ENCODE measurements at regions not wholly inside any gene's neighbourhood (a gene's known extent, or its start where the extent isn't known, plus 50 kb on each side); places are given as distances from the start of the nearest gene placed in this dataset.

DNA sequence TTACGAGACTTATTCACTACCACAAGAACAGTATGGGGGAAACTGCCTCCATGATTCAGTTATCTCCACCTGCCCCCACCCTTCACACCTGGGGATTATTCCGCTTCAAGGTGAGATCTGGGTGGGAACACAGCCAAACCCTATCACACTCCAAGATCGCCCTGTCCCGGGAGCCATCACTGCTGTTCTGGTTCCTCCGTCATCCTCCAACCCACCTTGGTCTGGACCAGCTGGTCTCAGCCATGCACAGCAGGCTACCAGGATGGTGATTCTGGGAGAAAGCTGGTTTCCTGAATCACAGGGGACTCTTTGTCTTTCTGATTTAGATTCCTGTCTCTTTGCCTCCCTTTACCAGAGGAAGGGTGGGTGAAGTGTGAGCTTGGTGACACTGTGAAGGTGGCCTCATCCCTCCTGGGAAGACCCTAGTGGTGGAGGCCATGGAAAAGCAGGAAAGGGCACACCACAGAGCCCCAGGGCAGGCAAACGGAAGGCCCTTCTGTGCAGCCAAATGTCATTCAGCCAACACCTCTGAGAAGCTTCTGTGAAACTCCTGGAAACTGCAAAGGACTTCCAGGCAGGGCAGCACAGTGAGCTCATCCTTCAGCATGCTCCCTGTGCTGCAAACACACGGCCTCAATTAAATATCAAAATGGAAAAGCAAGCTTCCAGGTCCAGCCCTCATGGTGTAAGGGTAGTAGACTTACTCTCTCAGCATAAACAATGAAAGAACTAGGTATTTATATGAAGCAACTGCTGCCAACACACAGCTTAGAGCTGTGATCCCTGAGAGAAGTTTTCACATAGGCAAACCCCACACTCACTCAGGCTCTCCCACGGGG lies 169.8 kb downstream of the ANKRD60 start:
- no peak for DNase-seq

DNA sequence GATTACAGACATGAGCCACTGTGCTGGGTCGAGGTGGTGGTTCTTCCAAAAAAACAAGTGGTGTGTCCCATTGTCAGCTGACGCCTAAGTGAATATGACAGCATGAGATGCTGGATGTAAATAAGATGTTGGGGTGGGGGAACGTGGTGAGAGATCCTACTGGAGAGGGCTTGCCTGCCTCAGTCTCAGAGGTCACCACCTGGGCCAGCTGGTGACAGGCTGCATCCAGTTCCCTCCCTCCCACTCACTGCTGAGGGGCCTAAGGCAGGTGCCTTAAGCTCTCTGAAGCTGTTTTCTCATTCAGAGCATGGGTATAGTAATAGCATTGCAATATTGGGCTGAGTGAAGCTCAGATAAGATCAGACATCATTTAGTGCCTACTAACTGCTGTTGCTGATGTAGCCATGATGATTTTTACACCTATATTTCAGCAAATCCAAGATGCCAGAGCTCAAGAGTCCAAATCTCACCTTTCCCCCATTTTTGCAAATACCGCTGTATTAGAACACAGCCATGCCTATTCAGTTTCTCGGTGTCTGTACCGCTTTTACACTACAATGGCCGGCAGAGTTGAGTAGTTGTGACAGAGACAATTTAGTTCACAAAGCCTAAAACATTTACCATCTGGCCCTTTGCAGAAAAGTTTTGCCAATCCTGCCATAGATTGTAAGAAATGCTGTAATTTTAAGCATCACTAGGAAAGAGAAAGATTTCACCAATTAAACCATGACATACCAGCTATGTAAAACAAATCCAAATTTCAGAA lies 171.3 kb downstream of the ANKRD60 start:
- no peak for DNase-seq

DNA sequence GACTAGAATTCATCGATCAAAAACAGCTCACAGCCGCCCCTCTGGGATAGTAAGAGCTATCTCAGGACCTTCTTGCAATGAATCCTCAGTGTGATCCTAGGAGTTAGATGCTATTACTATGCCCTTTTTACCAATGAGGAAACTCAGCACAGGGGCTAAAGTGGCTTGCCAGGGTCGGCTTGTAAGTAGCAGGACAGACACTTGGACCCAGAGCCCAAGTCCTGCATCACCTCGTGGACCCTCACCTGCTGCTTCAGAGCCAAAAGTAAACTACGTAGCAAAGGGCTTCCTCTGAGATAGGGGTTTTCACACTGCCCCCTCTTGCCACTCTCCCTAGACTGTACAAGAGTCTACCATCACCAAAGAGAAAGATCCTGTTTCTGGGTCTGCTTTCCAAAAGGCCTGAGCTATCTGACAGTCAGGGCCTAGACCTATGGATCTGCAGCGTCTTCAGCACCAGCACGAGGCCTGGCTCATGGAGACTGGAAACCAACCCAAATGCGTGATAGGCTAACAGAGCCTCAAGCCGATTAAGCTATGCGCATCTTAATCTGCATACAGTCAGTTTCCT lies 172.3 kb downstream of the ANKRD60 start:
- DNase-seq: no peak

DNA sequence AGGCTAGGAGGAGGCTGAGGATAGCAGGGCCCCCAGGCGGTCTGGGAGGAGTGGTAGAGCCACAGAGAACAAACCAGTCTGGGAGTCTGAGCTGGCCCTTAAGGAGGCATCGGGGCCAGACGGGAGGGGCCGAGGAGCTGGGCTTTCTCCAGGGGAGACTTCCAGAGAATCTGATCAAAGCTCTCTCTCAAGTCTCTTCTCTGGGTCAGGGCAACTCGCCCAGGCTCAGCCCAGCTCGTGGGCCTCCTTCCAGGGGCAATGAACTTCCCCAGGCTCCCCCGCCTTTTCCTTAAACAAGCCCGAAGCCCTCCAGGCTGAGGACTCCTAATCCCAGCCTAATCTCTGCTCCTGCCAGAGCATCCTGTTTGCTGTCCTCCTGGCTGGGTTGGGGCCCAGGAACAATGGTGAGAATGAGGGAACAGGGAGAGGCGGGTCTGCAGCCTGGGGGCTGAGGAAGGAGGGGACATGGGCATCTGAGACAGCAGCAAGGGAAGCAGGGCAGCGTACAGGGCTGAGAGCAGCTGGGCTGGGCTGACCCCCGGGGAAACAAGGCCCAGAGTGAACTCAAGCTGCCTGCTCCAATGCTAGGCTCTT lies 173.6 kb downstream of the ANKRD60 start:
- DNase-seq: no peak

DNA sequence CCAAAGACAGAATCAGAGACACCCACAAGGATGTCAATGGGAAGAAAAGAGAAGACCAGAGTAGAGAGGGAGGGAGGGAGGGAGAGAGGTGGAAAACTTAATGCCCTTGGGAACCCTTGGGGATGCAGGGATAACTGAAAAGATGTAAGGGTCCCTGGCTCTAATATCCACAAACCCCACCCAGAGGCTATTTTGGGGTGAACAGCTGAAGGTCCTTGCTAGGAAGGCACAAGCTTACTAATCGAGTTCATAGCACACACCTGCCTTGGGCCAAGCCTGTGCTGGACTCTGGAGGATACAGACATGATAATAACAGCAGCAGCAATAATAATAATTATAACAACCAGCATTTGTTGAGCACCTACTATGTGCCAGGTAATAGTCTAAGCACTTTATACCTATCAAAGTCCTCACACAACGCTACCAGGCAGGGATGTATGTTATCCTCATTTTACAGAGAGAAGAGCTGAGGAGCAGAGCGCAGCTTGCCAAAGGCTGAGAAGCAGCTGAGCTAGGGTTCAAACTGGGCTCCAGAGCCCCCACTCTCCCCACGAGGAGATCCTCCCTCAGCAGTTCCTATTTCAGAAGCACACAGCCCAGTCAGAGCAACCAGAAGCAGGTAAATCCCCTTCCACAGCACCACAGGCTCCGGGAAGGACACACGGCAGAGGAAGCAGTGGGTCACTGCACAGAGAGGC lies 174.2 kb downstream of the ANKRD60 start:
- DNase-seq: no peak

DNA sequence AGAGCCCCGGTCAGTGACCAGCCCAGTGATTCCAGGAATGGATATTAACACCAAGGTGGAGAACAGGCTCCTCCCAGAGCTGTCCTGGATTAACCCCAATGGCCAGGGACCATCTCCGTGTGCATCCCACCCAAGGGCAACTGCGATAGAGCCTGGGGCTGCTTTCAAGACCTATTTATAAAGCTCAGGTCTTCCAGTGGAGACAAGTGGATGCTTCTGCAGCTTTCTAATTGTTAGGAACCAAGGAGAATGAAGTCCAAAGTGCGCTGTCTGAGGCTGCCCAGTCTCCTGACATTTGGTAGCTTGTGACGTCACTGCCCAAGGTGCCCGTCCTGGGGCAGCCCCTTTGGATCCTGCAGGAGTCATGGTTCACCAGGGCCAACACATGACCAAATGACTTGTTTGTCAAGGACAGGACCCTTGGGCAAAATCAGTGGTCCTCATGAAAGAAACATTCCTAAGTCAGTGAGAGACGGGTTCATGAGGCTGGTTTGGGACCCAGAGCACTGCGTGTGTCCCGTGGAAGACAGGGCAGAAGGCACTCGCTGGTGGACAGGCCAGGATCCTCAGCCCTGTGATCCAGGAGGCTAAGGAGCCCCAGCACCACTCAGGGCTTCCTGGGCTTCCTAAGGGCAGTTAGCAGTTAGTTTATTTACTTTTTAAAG lies 174.9 kb downstream of the ANKRD60 start:
- no peak for DNase-seq

DNA sequence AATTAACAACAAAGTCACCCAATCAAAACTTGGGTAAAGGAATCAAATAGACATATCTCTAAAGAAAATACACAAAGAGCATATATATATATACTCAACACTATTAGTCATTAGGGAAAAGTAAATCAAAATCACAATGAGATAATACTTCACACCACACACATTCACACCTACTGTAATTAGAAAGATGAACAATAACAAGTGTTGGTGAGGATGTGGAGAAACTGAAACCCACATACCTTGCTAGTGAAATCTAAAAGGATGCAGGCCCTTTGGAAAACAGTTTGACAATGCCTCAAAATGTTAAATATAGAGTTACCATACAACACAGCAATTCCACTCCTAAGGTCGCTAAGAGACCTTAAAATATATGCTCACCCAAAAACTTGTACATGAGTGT lies 177.1 kb downstream of the ANKRD60 start:
- no peak for DNase-seq

DNA sequence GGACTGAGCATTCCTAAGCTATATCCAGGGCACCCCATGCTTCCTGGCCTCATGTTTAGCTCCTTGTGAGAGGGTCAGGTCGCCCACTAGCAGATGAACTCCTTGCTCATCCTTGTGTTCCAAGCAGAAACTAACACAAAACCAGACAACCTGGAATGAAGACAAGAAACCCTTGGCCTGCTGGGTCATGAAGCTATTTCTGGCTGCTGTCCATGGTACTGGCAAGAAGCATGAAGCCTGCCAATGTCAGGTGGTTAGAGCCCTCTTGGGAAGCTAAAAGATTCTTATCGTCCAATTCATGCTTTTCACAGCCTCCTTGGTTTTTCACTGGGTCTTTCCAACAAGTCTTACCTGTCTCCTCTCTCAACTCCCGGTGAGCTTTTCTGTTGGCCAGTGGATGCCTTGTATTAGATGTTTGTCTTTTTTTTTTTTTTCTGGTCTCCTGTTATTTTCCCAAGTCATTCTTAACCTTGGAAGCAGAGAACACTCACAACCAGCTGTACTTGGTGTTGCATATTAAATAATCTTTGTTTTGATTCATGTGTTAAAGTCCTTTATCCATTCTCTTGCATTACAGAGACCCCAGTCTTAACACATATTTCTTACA lies 180.3 kb downstream of the ANKRD60 start:
- no peak for DNase-seq

DNA sequence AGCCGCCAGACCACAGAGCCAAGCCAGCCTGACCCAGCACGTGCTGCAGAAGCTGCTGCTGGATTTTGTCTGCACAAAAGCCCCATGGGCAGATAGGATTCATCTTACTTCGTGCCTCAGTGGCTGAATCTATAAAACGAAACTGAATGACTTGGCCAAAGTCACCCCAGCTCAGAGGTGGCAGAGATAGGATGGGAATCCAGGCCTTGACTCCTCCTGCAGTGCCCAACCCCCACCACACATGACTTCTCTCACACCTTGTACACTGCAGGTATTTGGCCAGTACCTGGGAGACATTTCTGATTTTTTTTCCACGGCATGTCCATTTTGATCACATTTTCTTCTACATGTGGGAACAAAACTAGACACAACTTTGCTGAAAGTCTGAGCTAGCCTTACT lies 182.1 kb downstream of the ANKRD60 start:
- no peak for DNase-seq

DNA sequence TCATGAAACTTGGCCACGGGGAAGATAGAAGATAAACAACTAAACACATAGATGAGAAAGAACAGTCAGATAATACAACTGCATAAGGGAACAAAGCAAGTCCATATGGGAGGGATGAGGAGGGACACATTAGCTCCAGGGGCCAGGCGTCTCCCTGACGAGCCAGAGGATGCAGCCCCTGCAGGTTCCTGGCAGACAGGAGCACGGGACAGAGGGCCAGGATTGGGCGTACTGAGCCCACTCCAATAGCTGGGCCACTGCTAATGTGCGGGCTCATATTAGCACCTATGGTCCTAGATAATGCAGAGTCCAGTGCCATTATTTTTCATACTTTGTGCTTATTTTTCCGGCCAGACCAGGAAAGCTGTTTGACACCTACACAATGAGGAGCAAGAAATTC lies 182.9 kb downstream of the ANKRD60 start:
- no peak for DNase-seq

DNA sequence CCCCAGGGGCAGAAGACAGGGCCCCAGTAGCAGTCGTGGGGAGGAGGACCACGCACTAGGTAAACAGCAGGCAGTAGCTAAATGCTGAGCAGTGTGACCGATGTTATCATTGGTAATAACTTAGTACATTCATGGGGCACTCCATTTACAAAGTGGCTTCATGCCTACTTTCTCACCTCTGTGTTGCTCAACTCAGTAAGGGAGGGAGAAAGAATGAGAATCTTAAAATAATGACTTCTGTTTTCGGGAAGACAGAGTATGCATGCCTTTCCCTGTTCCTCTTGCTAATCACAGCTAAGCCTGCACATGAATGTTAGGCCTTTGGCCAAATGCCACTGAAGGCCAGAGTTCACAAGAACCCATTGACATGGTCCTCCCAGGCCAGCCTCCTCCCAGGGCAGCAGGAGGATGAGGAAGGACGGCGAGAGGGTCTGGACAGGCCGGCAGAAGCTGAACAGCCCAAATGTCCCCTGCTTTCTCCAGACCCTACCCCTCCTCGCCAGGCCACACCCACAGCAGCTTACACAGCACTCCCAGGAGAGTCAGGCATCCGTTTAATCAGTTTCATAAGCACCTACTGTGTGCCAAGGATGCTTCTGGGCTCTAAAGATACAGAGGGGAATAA lies 183.4 kb downstream of the ANKRD60 start:
- no peak for DNase-seq

DNA sequence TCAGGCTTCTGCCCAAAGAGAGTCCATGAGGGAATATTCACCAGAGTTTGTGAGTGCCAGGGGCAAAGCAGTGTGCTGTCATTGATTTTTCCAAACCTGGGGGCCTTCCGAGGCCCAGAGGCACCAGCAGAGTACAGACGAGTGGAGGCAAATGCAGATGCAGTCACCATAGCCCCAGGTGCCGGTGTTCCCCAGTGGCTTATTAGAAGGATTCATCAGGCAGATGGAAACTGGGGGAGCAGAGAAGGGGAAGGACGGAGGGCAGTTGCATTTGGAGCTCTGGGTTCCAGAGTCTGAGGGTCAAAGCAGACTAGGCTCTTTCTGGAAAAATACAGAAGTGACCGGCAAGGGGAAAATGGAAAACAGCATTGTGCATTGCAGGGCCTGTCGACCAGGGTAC lies 184.2 kb downstream of the ANKRD60 start:
- DNase-seq: no peak

DNA sequence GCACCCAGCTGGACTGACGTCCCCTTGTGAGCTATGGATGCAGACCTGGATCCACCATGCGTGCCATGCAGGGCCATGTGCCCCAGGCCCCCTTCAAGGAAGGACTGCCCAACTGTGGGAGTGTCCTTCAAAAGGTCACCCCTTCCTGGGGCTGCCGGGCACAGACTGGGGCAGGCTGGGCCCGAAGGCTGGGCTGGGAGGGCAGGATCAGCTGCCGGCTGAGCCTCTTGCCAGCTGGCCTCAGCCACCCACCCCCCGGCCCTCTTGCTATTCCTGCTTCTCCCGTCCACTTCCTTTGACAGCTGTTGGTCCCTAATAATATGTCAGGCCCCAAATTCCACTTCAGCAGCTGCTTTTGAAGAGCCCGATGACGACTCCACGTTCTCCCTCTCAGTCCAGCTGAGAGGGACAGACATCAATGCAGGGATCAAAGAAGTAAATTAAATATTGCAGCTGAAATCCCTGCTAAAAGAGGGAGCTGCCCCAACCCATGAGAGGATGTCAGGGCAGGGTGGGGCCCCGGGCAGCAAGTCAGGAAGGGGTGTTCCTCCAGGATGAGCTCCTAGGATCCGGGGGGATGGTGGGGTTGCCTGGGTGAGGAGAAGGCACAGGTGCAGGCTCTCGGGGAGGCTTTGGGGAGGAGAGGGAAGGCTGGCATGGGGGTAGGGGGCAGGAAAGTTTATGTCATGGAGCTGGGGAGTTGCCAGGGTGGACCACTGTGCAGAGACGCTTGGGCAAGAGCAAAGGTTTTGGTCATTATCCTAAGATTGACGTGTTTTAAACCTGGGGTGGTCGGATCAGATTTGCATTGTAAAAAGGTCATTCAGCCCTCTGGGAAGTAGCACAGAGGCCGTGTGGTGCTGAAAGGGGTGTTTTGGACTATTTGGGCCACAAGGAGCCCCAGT lies 185.0 kb downstream of the ANKRD60 start:
- DNase-seq: no peak

DNA sequence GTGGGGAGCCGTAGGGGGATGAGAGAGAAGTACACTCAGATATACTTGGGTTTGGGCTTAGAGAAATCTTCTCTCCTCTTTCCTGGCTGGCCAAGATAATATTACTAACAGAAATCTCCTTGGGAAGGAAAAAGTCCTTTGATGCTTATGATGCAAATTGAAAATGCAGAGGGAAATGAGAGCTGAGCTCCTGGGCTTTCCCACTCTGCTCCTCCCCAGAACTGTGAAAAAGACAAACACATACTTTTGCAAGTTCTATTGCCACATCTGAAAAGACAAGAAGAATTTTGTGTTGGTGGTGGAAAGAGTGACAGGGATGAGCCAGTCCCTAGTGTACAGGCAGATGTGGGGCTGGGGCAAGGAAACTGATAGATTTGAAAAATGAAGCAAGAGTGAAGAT lies 185.9 kb downstream of the ANKRD60 start:
- no peak for DNase-seq

DNA sequence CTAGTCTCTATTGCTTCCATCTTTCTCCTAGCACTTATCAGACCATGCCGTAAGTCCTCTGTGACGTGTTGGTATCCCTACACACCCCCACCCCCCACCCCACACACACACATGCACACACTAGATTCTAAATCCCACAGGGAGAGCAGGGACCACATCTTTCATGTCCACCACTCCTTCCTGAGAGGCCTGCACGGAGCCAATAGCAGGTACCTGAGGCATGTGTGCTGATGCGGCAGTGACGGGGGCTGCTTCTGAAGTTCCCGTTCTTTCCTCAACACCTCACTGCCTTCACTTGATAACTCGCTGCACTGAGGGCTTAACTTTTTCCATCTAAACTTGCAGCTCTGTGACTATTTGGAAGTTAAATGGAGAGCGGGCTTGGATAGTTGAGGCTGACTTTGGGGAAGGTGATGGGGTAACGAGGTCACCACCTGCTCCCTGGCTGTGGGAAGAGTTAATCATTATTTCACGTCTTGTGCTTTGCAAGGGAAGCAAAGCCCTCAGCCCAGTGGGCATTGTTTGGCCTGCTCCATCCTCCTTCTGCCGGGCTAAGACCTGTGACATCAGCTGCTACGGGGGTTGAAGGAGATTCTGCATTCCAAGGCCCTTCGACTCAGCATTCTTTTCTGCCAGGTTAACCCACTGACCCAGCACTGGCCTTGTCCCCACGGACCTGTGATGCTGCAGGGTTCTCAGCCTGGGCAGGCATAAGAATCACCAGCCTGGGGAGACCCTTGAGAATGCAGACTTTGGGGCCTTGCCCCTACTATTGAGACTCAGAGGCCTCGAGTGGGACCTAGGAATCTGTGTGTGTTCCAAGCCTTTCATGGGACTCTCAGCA lies 187.8 kb downstream of the ANKRD60 start:
- no peak for DNase-seq

DNA sequence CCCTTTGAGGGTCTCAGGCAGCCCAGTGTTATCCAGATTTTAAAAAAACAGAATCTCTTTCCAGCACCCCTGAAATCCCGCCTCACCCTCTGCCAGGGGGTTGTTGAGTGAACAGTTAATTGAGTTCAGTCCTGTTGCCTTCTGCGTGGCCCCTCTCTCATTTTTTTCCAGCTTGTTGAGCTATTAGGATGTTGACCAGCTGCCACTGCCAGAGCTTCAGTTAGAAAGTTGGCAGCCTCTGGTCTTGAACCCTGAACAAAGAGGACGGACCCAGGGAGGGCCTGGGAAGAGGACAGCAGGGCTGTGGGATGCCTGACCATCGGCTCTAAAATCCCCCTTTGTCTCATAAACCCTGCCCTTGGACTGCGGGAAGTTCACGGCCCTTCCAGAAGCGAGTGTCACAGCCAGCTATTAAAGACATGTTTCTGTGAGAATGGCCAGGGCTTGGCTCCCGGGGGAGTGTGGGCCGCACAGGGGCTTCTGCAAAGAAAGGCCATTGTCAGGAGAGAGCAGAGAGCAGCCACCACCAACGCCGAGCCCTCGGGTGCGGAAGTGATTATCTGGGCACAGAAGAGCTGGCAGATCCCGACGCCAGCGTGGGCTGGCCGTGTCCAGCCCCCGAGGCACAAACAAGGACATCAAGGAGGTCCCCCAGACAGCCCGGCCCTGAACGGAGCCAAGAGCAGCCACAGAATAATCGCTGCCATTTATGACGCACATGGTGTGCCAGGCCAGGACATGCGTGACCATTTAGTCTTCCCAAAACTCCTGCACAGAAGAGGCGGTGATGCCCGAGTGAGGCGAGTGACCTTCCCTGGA lies 189.0 kb downstream of the ANKRD60 start:
- DNase-seq: no peak

DNA sequence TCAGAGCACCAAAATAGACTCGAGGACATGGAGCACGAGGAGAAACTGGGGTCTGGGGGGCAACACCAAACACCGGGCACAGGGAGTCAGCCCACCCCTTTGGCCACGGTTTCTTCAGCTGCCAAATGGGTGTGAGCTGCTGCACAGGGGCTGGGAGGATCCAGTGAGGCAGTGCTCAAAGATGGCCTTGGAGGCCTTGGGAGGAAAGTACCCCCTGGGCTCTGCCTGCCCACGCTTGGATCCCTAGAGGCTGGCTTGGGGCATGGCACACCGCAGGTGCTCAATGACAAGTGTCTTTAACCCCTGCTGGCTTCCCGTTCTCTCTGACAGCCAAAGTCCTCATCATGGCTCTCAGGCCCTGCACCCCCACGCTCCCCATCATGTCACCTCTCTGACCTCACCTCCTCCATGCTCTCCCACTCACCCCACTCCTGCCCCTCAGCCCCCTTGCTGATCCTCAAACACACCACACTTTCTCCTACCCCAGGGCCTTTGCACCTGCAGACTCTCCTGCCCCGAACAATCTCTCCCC lies 190.3 kb downstream of the ANKRD60 start:
- no peak for DNase-seq

DNA sequence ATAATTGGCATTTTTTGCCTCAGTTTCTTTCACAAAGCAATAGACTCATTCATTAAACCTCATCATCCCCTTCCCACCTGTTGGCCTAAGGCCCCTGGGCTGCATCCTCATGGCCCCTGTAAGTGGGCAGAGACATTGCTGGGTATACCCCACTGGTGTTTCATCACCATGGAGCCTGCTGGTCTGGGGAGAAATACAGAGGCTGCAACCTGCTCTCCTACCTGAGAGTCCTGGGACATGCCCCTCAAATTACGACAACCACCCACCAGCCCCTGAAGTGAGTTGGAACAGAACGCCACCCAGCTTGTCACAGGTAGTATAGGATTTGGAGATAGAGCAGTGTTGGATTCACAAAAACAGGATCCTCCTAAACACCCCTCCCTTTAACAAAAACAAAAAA lies 190.8 kb downstream of the ANKRD60 start:
- no peak for DNase-seq

Measured in amniotic stem cell (primary cell).